ENCODE measurements at regions not wholly inside any gene's neighbourhood (a gene's known extent, or its start where the extent isn't known, plus 50 kb on each side); places are given as distances from the start of the nearest gene placed in this dataset.

GRCh38 chr4:130233377-130234047 lies 1137.6 kb downstream of the C4orf33 start:
- H3K36me3 ChIP-seq = no peaks in the 10 kb centered on the region

GRCh38 chr4:130238121-130238520 lies 1142.2 kb downstream of the C4orf33 start:
- no peak overlapping the region for H3K4me3 ChIP-seq
- no peaks in the 10 kb centered on the region for H3K36me3 ChIP-seq
- no peaks in the 10 kb centered on the region for H3K27me3 ChIP-seq
- no peaks in the 10 kb centered on the region for H3K4me1 ChIP-seq
- no peak overlapping the region for H3K27ac ChIP-seq
- intact Hi-C loops (cut with DNase I; ENCODE audit: low total_unique reads) = no loop called here
- H3K9me3 ChIP-seq = no peaks in the 10 kb centered on the region
- no peak for DNase-seq (ENCODE audit: low spot score in 2 of 2)
- no peak for TF ChIP-seq POLR2A (IDR thresholded peaks at IDR 0.05)
- TF ChIP-seq CTCF (IDR thresholded peaks at IDR 0.05) = no peak
- TF ChIP-seq POLR2AphosphoS5 (IDR thresholded peaks at IDR 0.05) = no peak

More at GRCh38 chr4:130233377-130234047, 1137.6 kb downstream of the C4orf33 start:
- no peak overlapping the region for H3K27ac ChIP-seq
- H3K4me1 ChIP-seq = no peaks in the 10 kb centered on the region
- intact Hi-C loops (cut with DNase I; ENCODE audit: low total_unique reads) = no loop called here
- H3K9me3 ChIP-seq = no peaks in the 10 kb centered on the region
- DNase-seq (ENCODE audit: low spot score in 2 of 2) = no peak
- H3K4me3 ChIP-seq = no peak overlapping the region
- TF ChIP-seq CTCF (IDR thresholded peaks at IDR 0.05) (no peak), POLR2A (IDR thresholded peaks at IDR 0.05) (no peak), POLR2AphosphoS5 (IDR thresholded peaks at IDR 0.05) (no peak)
- no peaks in the 10 kb centered on the region for H3K27me3 ChIP-seq

GRCh38 chr4:130249002-130249401 lies 1153.0 kb downstream of the C4orf33 start:
- no peak overlapping the region for H3K27ac ChIP-seq
- intact Hi-C loops (cut with DNase I; ENCODE audit: low total_unique reads) = no loop called here
- H3K9me3 ChIP-seq = no peaks in the 10 kb centered on the region
- TF ChIP-seq POLR2AphosphoS5 (IDR thresholded peaks at IDR 0.05) = no peak
- no peak for TF ChIP-seq CTCF (IDR thresholded peaks at IDR 0.05)
- TF ChIP-seq POLR2A (IDR thresholded peaks at IDR 0.05) = no peak
- H3K27me3 ChIP-seq = no peaks in the 10 kb centered on the region
- DNase-seq (ENCODE audit: low spot score in 2 of 2) = no peak
- H3K4me1 ChIP-seq = no peaks in the 10 kb centered on the region
- H3K4me3 ChIP-seq = no peak overlapping the region
- H3K36me3 ChIP-seq = no peaks in the 10 kb centered on the region

- intact Hi-C loops (cut with DNase I; ENCODE audit: low total_unique reads) = no loop called here
- TF ChIP-seq POLR2A (IDR thresholded peaks at IDR 0.05) (no peak), POLR2AphosphoS5 (IDR thresholded peaks at IDR 0.05) (no peak), CTCF (IDR thresholded peaks at IDR 0.05) (no peak)
- no peak overlapping the region for H3K27ac ChIP-seq
- H3K36me3 ChIP-seq = no peaks in the 10 kb centered on the region
- H3K4me1 ChIP-seq = no peaks in the 10 kb centered on the region
- no peaks in the 10 kb centered on the region for H3K27me3 ChIP-seq
- DNase-seq (ENCODE audit: low spot score in 2 of 2) = no peak
- no peaks in the 10 kb centered on the region for H3K9me3 ChIP-seq
- no peak overlapping the region for H3K4me3 ChIP-seq
These were observed 1161.3 kb downstream of the C4orf33 start for GRCh38 chr4:130257271-130257670.

GRCh38 chr4:130266814-130267213 lies 1170.9 kb downstream of the C4orf33 start:
- Histone ChIP-seq H3K27me3 (no peaks in the 10 kb centered on the region), H3K4me3 (no peak overlapping the region), H3K9me3 (peaks cover 0 to 14% of the 10 kb centered on the region in 2 donors), H3K27ac (no peak overlapping the region), H3K4me1 (no peaks in the 10 kb centered on the region), H3K36me3 (no peaks in the 10 kb centered on the region)
- DNase-seq (ENCODE audit: low spot score in 2 of 2) = no peak
- intact Hi-C loops (cut with DNase I; ENCODE audit: low total_unique reads) = no loop called here
- TF ChIP-seq POLR2A (IDR thresholded peaks at IDR 0.05) (no peak), CTCF (IDR thresholded peaks at IDR 0.05) (no peak), POLR2AphosphoS5 (IDR thresholded peaks at IDR 0.05) (no peak)
